ENCODE measurements at regions not wholly inside any gene's neighbourhood (a gene's known extent, or its start where the extent isn't known, plus 50 kb on each side); places are given as distances from the start of the nearest gene placed in this dataset.

- no peaks in the 10 kb centered on the region for H3F3A ChIP-seq (ENCODE audit: insufficient read depth)
- no peaks in the 10 kb centered on the region for H3K79me2 ChIP-seq (ENCODE audit: insufficient read depth, low read length)
- no peaks in the 10 kb centered on the region for H3K36me3 ChIP-seq (ENCODE audit: low read length)
- H3K9me3 ChIP-seq (ENCODE audit: insufficient read depth, low read length), result peaks cover 14% of the 10 kb centered on the region; the same call in 1 of the 2 replicates
- no peak overlapping the region for H2AFZ ChIP-seq (ENCODE audit: low read depth, low read length, severe bottlenecking)
- no peak overlapping the region for H3K27ac ChIP-seq (ENCODE audit: low read depth, low read length)
- H3K4me2 ChIP-seq (ENCODE audit: low read depth, low read length, poor library complexity, severe bottlenecking), result no peak overlapping the region
- no peak for TF ChIP-seq EZH2phosphoT487 (conservative IDR thresholded peaks at IDR 0.05; ENCODE audit: low read length)
- TF ChIP-seq CTCF (IDR thresholded peaks at IDR 0.05; ENCODE audit: insufficient read depth, low read length, poor library complexity, severe bottlenecking), result no peak
- H3K9ac ChIP-seq (ENCODE audit: low read length), result no peak overlapping the region
- no peaks in the 10 kb centered on the region for H3K27me3 ChIP-seq (ENCODE audit: low read length)
- H3K9me2 ChIP-seq (replicated peaks; ENCODE audit: insufficient read depth, low read length), result no peaks in the 10 kb centered on the region
- no peak overlapping the region for H3K4me3 ChIP-seq (ENCODE audit: insufficient read depth, low read length, poor library complexity, severe bottlenecking)
- no peaks in the 10 kb centered on the region for H4K20me1 ChIP-seq (ENCODE audit: low read depth, low read length)
These were observed 495.9 kb upstream of the PCDH9 start for GRCh38 chr13:67725999-67726398.

- peak overlapping the region; percentile 16 for H2AFZ ChIP-seq (ENCODE audit: low read depth, low read length, severe bottlenecking)
- no peak overlapping the region for H3K4me2 ChIP-seq (ENCODE audit: low read depth, low read length, poor library complexity, severe bottlenecking)
- no peaks in the 10 kb centered on the region for H3K9me2 ChIP-seq (replicated peaks; ENCODE audit: insufficient read depth, low read length)
- H3K9ac ChIP-seq (ENCODE audit: low read length), result no peak overlapping the region
- H3K36me3 ChIP-seq (ENCODE audit: low read length), result no peaks in the 10 kb centered on the region
- H4K20me1 ChIP-seq (ENCODE audit: low read depth, low read length), result no peaks in the 10 kb centered on the region
- H3K27ac ChIP-seq (ENCODE audit: low read depth, low read length), result no peak overlapping the region
- no peak overlapping the region for H3K4me3 ChIP-seq (ENCODE audit: insufficient read depth, low read length, poor library complexity, severe bottlenecking)
- no peaks in the 10 kb centered on the region for H3K79me2 ChIP-seq (ENCODE audit: insufficient read depth, low read length)
- no peaks in the 10 kb centered on the region for H3F3A ChIP-seq (ENCODE audit: insufficient read depth)
- H3K27me3 ChIP-seq (ENCODE audit: low read length), result no peaks in the 10 kb centered on the region
- H3K9me3 ChIP-seq (ENCODE audit: insufficient read depth, low read length), result no peaks in the 10 kb centered on the region
- TF ChIP-seq CTCF (IDR thresholded peaks at IDR 0.05; ENCODE audit: insufficient read depth, low read length, poor library complexity, severe bottlenecking), result no peak
- TF ChIP-seq EZH2phosphoT487 (conservative IDR thresholded peaks at IDR 0.05; ENCODE audit: low read length), result no peak
These were observed 483.4 kb upstream of the PCDH9 start for GRCh38 chr13:67713571-67713970.

- H3K4me3 ChIP-seq (ENCODE audit: insufficient read depth, low read length, poor library complexity, severe bottlenecking), result no peak overlapping the region
- H4K20me1 ChIP-seq (ENCODE audit: low read depth, low read length), result no peaks in the 10 kb centered on the region
- no peak overlapping the region for H3K27ac ChIP-seq (ENCODE audit: low read depth, low read length)
- no peaks in the 10 kb centered on the region for H3K9me3 ChIP-seq (ENCODE audit: insufficient read depth, low read length)
- H3F3A ChIP-seq (ENCODE audit: insufficient read depth), result no peaks in the 10 kb centered on the region
- no peak overlapping the region for H3K9ac ChIP-seq (ENCODE audit: low read length)
- H2AFZ ChIP-seq (ENCODE audit: low read depth, low read length, severe bottlenecking), result peak overlapping the region; percentile 69
- H3K9me2 ChIP-seq (replicated peaks; ENCODE audit: insufficient read depth, low read length), result no peaks in the 10 kb centered on the region
- H3K36me3 ChIP-seq (ENCODE audit: low read length), result no peaks in the 10 kb centered on the region
- TF ChIP-seq EZH2phosphoT487 (conservative IDR thresholded peaks at IDR 0.05; ENCODE audit: low read length) (no peak), CTCF (IDR thresholded peaks at IDR 0.05; ENCODE audit: insufficient read depth, low read length, poor library complexity, severe bottlenecking) (no peak)
- H3K27me3 ChIP-seq (ENCODE audit: low read length), result no peaks in the 10 kb centered on the region
- H3K4me2 ChIP-seq (ENCODE audit: low read depth, low read length, poor library complexity, severe bottlenecking), result no peak overlapping the region
- H3K79me2 ChIP-seq (ENCODE audit: insufficient read depth, low read length), result no peaks in the 10 kb centered on the region
These were observed 466.6 kb upstream of the PCDH9 start for GRCh38 chr13:67696775-67697174.
